Heart right ventricle (tissue), 16 donors: ENCODE measurements at regions not wholly inside any gene's neighbourhood (a gene's known extent, or its start where the extent isn't known, plus 50 kb on each side); places are given as distances from the start of the nearest gene placed in this dataset.
A peak's percentile ranks its signal among the peaks of the same experiment; 100 is the strongest.

Source experiments
- ATAC-seq, 8 donors: fragments of 200-7000 bp; cut with Tn5 transposase; one replicate each; pipeline ENCODE4 v1.9.1; 2020; ENCODE audit warnings: mild to moderate bottlenecking in 8 of 8, moderate library complexity in 8 of 8, moderate number of reproducible peaks in 1 of 8
- DNase-seq, 2 donors: peaks; one replicate each; pipeline ENCODE4 v3.0.0-alpha.2; 2020
- H3K27ac ChIP-seq, 10 donors: fragments of 200-600 bp; sonication (generic) in 2 of 10; one replicate each; pipeline versions ENCODE4 v1.5.0 to v1.8.0; 2020 to 2022; ENCODE audit warnings: mild to moderate bottlenecking in 3 of 10
- H3K27me3 ChIP-seq, 7 donors: fragments of 200-600 bp; one replicate each; pipeline ENCODE4 v1.8.0; 2021 to 2022; ENCODE audit warnings: mild to moderate bottlenecking in 2 of 7
- H3K36me3 ChIP-seq, 9 donors: fragments of 200-600 bp; sonication (generic) in 1 of 9; one replicate each; pipeline versions ENCODE4 v1.5.0 to v1.8.0; 2020 to 2022; ENCODE audit warnings: mild to moderate bottlenecking in 2 of 9
- H3K4me1 ChIP-seq, 9 donors: fragments of 200-600 bp; sonication (generic) in 1 of 9; one replicate each; pipeline versions ENCODE4 v1.5.0 to v1.8.0; 2020 to 2022; ENCODE audit warnings: mild to moderate bottlenecking in 4 of 9
- H3K4me3 ChIP-seq, 10 donors: fragments of 200-600 bp; sonication (generic) in 2 of 10; one replicate each; pipeline versions ENCODE4 v1.5.0 to v1.8.0; 2020 to 2022; ENCODE audit warnings: mild to moderate bottlenecking in 7 of 10, moderate library complexity in 2 of 10
- H3K9me3 ChIP-seq, 11 donors: fragments of 200-600 bp in 10 of 11; sonication (generic) in 2 of 11; one replicate each; pipeline versions ENCODE4 v1.5.0 to v1.8.0; 2013 to 2022; ENCODE audit warnings: mild to moderate bottlenecking in 2 of 11, control low read depth in 1 of 11, moderate library complexity in 1 of 11
- WGBS, 2 donors: extraction: QIAGEN DNeasy Blood & Tissue Kit; methylation state at CpG; one replicate each; pipeline ENCODE4 v1.1.7; 2013; ENCODE audit warnings: inconsistent platforms in 1 of 2; 5-methylcytosine and 5-hydroxymethylcytosine counted together
- intact Hi-C, 10 donors: fragments of 100-400 bp; cut with DNase I; formaldehyde crosslinking; loops; one replicate each; pipeline versions ENCODE4 v1.11.1 to v1.14.2; 2022
- TF ChIP-seq, protein P1 (sequence below), 9 donors: fragments of 200-600 bp; sonication (generic) in 2 of 9; IDR thresholded peaks; one replicate each; pipeline versions ENCODE4 v1.5.0 to v1.8.0; 2021 to 2022; ENCODE audit warnings: antibody characterized with exemption in 9 of 9, mild to moderate bottlenecking in 5 of 9, moderate library complexity in 1 of 9
- donor health status: Arrhythmogenic right ventricular cardiomyopathy.
- donor health status: ischemic (EF 13 %, LVEDD 7.1; RV severe dilation, severe dysfunction).
- donor health status: healthy with polysubstance abuse.
- donor health status: DM: no; HTN: yes; CAD: no.
- donor health status: DM: no; HTN: no; CAD: no.
- donor health status: ischemic (EF 25% LVEDD 6.9; RV normal size, moderate dysfunction).
- donor health status: ischemic (EF 25% LVEDD 5.7; RV mildly dilated, moderate dysfunction).
- donor health status: healthy.
- donor health status: DM: yes; HTN: yes; CAD: no.
- donor health status: Ischemic cardiomyopathy.
- donor health status: ischemic (EF 35%, LVEDD 5.7; RV mildly dilated, moderate dysfunction).
- donor health status: nonischemic (EF 11% LVEDD 7.7; RV severe dilation, severe dysfunction).
- donor health status: DM: yes; HTN: yes; CAD: no.
- donor health status: PGD.
- donor health status: ischemic (EF 29% LVEDD 5.4; RV normal size, mild dysfunction).
- donor health status: nonischemic (EF 23%, LVEDD 6.1; RV moderate dilation, normal function).

DNA sequence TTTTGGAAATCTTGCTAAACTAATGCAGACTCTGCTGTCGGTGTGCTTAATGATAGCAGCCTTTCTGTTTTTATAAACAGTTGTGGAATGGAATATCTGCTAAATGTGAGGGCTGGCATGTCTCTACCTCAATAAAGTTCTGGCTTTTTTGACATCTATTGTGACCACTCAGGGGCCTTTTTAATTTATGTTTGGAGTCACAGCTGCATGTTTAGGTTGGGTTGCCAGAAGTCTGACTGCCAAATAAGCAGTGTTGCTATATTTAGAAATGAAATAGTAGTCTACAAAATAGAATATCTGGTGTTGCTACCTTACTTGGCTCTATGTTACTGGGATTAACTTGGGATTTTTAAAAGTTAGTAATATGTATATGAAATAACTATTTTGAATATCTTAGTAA lies 125.1 kb upstream of the LOC128125822 start:
- intact Hi-C loops = no loop called here
- ATAC-seq (peak in 6 of 8 donors; percentile 47 to 84 (median 63)), DNase-seq (no peak)
- TF ChIP-seq, protein P1, sequence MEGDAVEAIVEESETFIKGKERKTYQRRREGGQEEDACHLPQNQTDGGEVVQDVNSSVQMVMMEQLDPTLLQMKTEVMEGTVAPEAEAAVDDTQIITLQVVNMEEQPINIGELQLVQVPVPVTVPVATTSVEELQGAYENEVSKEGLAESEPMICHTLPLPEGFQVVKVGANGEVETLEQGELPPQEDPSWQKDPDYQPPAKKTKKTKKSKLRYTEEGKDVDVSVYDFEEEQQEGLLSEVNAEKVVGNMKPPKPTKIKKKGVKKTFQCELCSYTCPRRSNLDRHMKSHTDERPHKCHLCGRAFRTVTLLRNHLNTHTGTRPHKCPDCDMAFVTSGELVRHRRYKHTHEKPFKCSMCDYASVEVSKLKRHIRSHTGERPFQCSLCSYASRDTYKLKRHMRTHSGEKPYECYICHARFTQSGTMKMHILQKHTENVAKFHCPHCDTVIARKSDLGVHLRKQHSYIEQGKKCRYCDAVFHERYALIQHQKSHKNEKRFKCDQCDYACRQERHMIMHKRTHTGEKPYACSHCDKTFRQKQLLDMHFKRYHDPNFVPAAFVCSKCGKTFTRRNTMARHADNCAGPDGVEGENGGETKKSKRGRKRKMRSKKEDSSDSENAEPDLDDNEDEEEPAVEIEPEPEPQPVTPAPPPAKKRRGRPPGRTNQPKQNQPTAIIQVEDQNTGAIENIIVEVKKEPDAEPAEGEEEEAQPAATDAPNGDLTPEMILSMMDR (IDR thresholded peaks at IDR 0.05) = no peak
- H3K27me3 ChIP-seq = no peaks in the 10 kb centered on the region
- H3K27ac ChIP-seq = peak overlapping the region in 1 of 10 donors; percentile 22
- no peaks in the 10 kb centered on the region for H3K36me3 ChIP-seq
- WGBS, 2 donors = 34 to 48% methylated on average over 1 of the region's 1 CpG
- no peak overlapping the region for H3K4me3 ChIP-seq
- peaks cover 0 to 10% (median 0%) of the 10 kb centered on the region in 9 donors for H3K4me1 ChIP-seq
- H3K9me3 ChIP-seq = no peaks in the 10 kb centered on the region

DNA sequence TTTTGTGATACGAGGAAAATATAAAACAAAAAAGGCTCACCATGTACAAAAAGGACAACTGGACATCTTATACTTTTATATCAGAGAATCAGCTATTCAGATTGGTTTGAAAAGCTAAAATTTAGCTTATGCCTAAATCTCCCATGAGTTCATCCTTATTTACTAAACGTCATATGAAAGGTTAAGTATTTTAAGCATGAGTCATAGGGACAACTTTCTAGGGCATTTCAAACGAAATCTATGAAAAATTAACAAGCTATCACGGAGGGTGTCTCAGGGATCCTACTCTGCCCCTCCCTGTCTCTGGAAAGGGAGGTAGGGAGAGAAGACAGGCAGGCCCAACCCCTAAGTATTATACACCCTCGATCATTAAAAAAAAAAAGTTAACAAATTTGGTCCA lies 124.1 kb upstream of the LOC128125822 start:
- DNase-seq = no peak
- intact Hi-C loops = no loop called here

DNA sequence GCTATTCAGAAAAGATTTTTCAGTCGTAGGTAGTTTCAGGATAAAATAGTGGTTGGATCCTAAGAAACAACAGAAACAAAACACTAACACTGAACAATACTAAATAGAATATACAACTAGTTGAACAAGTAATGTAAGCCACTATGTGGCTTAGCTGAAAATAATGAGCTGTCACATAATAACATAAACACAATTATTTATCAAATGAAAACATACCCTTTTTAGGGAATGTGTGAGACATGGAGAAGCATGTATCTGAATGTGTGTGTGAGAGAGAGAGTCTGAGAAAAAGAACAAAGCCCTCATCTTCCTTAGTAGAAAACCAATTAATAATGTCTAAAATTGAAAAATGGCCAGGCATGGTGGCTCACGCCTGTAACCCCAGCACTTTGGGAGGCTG lies 122.6 kb upstream of the LOC128125822 start:
- no peaks in the 10 kb centered on the region for H3K36me3 ChIP-seq
- H3K4me1 ChIP-seq = peaks cover 0 to 10% (median 0%) of the 10 kb centered on the region in 9 donors
- 90 to 91% methylated on average over 2 of the region's 2 CpGs for WGBS, 2 donors
- no peak overlapping the region for H3K4me3 ChIP-seq
- ATAC-seq (no peak), DNase-seq (no peak)
- no peaks in the 10 kb centered on the region for H3K27me3 ChIP-seq
- TF ChIP-seq, protein P1 (IDR thresholded peaks at IDR 0.05) = no peak
- H3K27ac ChIP-seq = no peak overlapping the region
- no peaks in the 10 kb centered on the region for H3K9me3 ChIP-seq
- intact Hi-C loops = no loop called here

More for the DNA sequence above, 124.1 kb upstream of the LOC128125822 start:
- TF ChIP-seq, protein P1 (IDR thresholded peaks at IDR 0.05) = no peak
- Histone ChIP-seq H3K36me3 (no peaks in the 10 kb centered on the region), H3K4me1 (peaks cover 0 to 10% (median 0%) of the 10 kb centered on the region in 9 donors), H3K9me3 (no peaks in the 10 kb centered on the region), H3K4me3 (no peak overlapping the region), H3K27ac (no peak overlapping the region), H3K27me3 (no peaks in the 10 kb centered on the region)
- ATAC-seq = no peak
- WGBS, 2 donors = 56 to 67% methylated on average over 5 of the region's 5 CpGs

DNA sequence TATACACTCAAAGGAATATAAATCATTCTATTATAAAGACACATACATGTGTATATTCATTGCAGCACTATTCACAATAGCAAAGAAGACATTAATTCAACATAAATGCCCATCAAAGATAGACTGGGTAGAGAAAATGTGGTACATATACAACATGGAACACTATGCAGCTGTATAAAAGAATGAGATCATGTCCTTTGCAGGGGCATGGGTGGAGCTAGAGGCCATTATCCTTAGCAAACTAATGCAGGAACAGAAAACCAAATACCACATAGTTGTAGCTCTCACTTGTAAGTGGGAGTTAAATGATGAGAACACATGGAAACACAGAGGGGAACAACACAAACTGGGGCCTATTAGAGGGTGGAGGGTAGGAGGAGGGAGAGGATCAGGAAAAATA lies 121.0 kb upstream of the LOC128125822 start:
- DNase-seq (no peak), ATAC-seq (no peak)
- TF ChIP-seq, protein P1 (IDR thresholded peaks at IDR 0.05) = no peak
- Histone ChIP-seq H3K4me3 (no peak overlapping the region), H3K36me3 (no peaks in the 10 kb centered on the region), H3K27ac (no peak overlapping the region), H3K9me3 (no peaks in the 10 kb centered on the region), H3K27me3 (no peaks in the 10 kb centered on the region), H3K4me1 (peaks cover 0 to 10% (median 0%) of the 10 kb centered on the region in 9 donors)
- intact Hi-C loops = no loop called here
